ENCODE measurements at regions not wholly inside any gene's neighbourhood (a gene's known extent, or its start where the extent isn't known, plus 50 kb on each side); places are given as distances from the start of the nearest gene placed in this dataset.
A peak's percentile ranks its signal among the peaks of the same experiment; 100 is the strongest.
"Not testable (repeated sequence)": the region's sequence is repeated elsewhere in the genome, so short reads cannot be mapped to it uniquely, and the experiment has no call there.

DNA sequence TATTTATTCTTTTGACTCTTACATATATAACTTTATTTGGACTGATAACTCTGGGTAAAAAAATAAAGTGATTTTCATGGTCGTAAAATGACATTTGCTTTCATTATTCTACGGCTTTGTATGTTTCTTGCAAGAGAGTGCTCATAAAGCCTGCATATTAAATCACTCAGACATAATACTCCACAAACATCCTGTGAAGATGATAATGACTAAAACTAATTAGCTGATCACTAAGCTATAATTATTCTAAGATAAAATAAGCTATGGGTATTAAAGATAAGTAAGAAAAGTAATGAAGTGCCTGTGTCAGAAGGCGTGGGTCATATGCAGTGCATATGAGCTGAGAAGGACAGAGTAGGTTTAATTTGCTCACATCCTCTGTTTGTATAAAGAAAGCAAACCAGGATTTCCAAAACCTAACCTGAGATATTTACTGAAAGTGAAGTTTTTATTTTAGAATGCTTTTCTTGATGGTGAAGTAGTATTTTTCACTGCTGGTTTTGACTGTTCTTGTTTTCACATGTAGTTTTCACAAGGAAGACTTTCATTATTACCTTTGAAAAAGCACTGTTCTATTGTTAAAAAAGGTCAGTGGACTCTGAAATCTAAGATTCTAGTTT lies 278.8 kb downstream of the AMY1C start:
- Histone ChIP-seq H4K12ac (ENCODE audit: low read depth, low read length) (no peak overlapping the region), H4K91ac (ENCODE audit: low read depth, low read length) (no peak overlapping the region), H3K4me1 (ENCODE audit: control insufficient read depth in 1 of 2, insufficient read depth in 2 of 2, low read length in 2 of 2) (no peaks in the 10 kb centered on the region), H2AK5ac (ENCODE audit: low read length) (no peak overlapping the region), H4K8ac (ENCODE audit: low read depth, low read length) (no peak overlapping the region), H2AFZ (ENCODE audit: insufficient read depth, low read length, poor library complexity) (no peak overlapping the region), H3K18ac (ENCODE audit: low read length) (no peak overlapping the region), H3K27me3 (ENCODE audit: insufficient read depth, low read length) (no peaks in the 10 kb centered on the region), H3K4me3 (ENCODE audit: low read depth, low read length) (no peak overlapping the region), H3K4ac (ENCODE audit: low read depth, low read length) (no peak overlapping the region), H3K9ac (ENCODE audit: low read length) (no peak overlapping the region), H3K23ac (ENCODE audit: low read length) (no peak overlapping the region), H2BK120ac (ENCODE audit: insufficient read depth, low read length, poor library complexity) (no peak overlapping the region), H2BK12ac (ENCODE audit: low read length) (no peak overlapping the region), H2BK5ac (ENCODE audit: low read depth, low read length, poor library complexity) (no peak overlapping the region), H3K27ac (ENCODE audit: low read depth, low read length) (no peak overlapping the region), H3K79me1 (ENCODE audit: low read length) (no peaks in the 10 kb centered on the region), H3K79me2 (ENCODE audit: control insufficient read depth, insufficient read depth, low read length, poor library complexity) (no peaks in the 10 kb centered on the region), H3K36me3 (ENCODE audit: control insufficient read depth in 1 of 2, insufficient read depth in 2 of 2, low read length in 2 of 2) (no peaks in the 10 kb centered on the region), H3K9me3 (ENCODE audit: insufficient read depth, low read depth, low read length) (no peaks in the 10 kb centered on the region), H3K4me2 (ENCODE audit: low read length) (no peak overlapping the region), H3K14ac (ENCODE audit: low read length) (no peak overlapping the region)
- no CpG with 5 or more reads among the region's 3 CpGs for WGBS (ENCODE audit: extremely low coverage, insufficient coverage, insufficient read length)
- DNase-seq, result no peak

DNA sequence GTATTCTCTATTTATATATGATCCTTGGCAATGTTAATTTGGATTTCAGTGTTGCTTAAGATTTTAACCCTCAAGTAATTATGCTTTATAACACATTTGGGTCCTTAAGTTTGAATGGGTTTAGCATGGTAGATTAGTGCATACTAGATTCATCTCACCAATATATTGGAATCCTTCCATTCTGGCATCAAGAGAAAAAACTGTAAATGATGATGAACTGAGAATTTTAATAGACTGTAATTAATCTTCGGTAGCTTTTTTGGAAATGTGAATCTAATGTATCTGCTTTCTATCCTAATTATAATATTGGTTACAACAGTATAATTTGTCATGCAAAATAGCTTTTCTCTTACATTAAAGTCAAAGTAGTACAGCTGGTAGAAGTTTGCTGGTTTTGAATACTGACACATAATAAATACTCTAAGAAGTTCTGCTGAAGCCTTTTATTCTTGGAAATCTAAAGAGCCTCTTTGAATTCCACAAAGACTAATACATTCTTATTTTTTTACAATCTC lies 279.8 kb downstream of the AMY1C start:
- no peak overlapping the region for H3K4me2 ChIP-seq (ENCODE audit: low read length)
- no peaks in the 10 kb centered on the region for H3K36me3 ChIP-seq (ENCODE audit: control insufficient read depth in 1 of 2, insufficient read depth in 2 of 2, low read length in 2 of 2)
- H2BK12ac ChIP-seq (ENCODE audit: low read length), result no peak overlapping the region
- no peak overlapping the region for H2BK120ac ChIP-seq (ENCODE audit: insufficient read depth, low read length, poor library complexity)
- no peak for DNase-seq
- no peaks in the 10 kb centered on the region for H3K4me1 ChIP-seq (ENCODE audit: control insufficient read depth in 1 of 2, insufficient read depth in 2 of 2, low read length in 2 of 2)
- no peak overlapping the region for H3K27ac ChIP-seq (ENCODE audit: low read depth, low read length)
- no peaks in the 10 kb centered on the region for H3K79me2 ChIP-seq (ENCODE audit: control insufficient read depth, insufficient read depth, low read length, poor library complexity)
- WGBS (ENCODE audit: extremely low coverage, insufficient coverage, insufficient read length), result no CpG with 5 or more reads among the region's 1 CpG
- no peak overlapping the region for H4K91ac ChIP-seq (ENCODE audit: low read depth, low read length)
- H2AK5ac ChIP-seq (ENCODE audit: low read length), result no peak overlapping the region
- no peaks in the 10 kb centered on the region for H3K79me1 ChIP-seq (ENCODE audit: low read length)
- H3K18ac ChIP-seq (ENCODE audit: low read length), result no peak overlapping the region
- H3K4ac ChIP-seq (ENCODE audit: low read depth, low read length), result no peak overlapping the region
- H3K4me3 ChIP-seq (ENCODE audit: low read depth, low read length), result no peak overlapping the region
- no peak overlapping the region for H2AFZ ChIP-seq (ENCODE audit: insufficient read depth, low read length, poor library complexity)
- no peaks in the 10 kb centered on the region for H3K9me3 ChIP-seq (ENCODE audit: insufficient read depth, low read depth, low read length)
- no peak overlapping the region for H3K23ac ChIP-seq (ENCODE audit: low read length)
- no peak overlapping the region for H4K8ac ChIP-seq (ENCODE audit: low read depth, low read length)
- H2BK5ac ChIP-seq (ENCODE audit: low read depth, low read length, poor library complexity), result no peak overlapping the region
- no peak overlapping the region for H4K12ac ChIP-seq (ENCODE audit: low read depth, low read length)
- no peak overlapping the region for H3K9ac ChIP-seq (ENCODE audit: low read length)
- no peak overlapping the region for H3K14ac ChIP-seq (ENCODE audit: low read length)
- no peaks in the 10 kb centered on the region for H3K27me3 ChIP-seq (ENCODE audit: insufficient read depth, low read length)

DNA sequence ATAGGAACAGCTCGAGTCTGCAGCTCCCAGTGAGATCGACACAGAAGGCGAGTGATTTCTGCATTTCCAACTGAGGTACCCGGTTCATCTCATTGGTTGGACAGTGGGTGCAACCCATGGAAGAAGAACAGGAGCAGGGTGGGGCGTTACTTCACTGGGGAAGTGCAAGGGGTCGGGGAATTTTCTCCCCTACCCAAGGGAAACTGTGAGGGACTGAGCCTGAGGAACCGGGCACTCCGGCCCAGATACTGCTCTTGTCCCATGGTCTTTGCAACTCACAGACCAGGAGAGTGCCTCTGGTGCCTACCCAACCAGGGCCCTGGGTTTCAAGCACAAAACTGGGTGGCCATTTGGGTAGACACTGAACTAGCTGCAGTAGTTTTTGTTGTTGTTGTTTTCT lies 307.1 kb downstream of the AMY1C start:
- Histone ChIP-seq H2BK120ac (ENCODE audit: insufficient read depth, low read length, poor library complexity) (no peak overlapping the region), H4K12ac (ENCODE audit: low read depth, low read length) (no peak overlapping the region), H2BK12ac (ENCODE audit: low read length) (no peak overlapping the region), H3K36me3 (ENCODE audit: control insufficient read depth in 1 of 2, insufficient read depth in 2 of 2, low read length in 2 of 2) (no peaks in the 10 kb centered on the region), H3K18ac (ENCODE audit: low read length) (no peak overlapping the region), H2AFZ (ENCODE audit: insufficient read depth, low read length, poor library complexity) (no peak overlapping the region), H3K79me1 (ENCODE audit: low read length) (no peaks in the 10 kb centered on the region), H3K23ac (ENCODE audit: low read length) (no peak overlapping the region), H3K4me3 (ENCODE audit: low read depth, low read length) (no peak overlapping the region), H2BK5ac (ENCODE audit: low read depth, low read length, poor library complexity) (no peak overlapping the region), H3K79me2 (ENCODE audit: control insufficient read depth, insufficient read depth, low read length, poor library complexity) (no peaks in the 10 kb centered on the region), H3K9me3 (ENCODE audit: insufficient read depth, low read depth, low read length) (peaks cover 2% of the 10 kb centered on the region), H3K4me1 (ENCODE audit: control insufficient read depth in 1 of 2, insufficient read depth in 2 of 2, low read length in 2 of 2) (peaks cover 0 to 3% of the 10 kb centered on the region in 2 experiments), H4K91ac (ENCODE audit: low read depth, low read length) (no peak overlapping the region), H3K27me3 (ENCODE audit: insufficient read depth, low read length) (no peaks in the 10 kb centered on the region), H4K8ac (ENCODE audit: low read depth, low read length) (peak overlapping the region; percentile 22), H3K4ac (ENCODE audit: low read depth, low read length) (no peak overlapping the region), H3K4me2 (ENCODE audit: low read length) (no peak overlapping the region), H3K9ac (ENCODE audit: low read length) (no peak overlapping the region), H3K14ac (ENCODE audit: low read length) (no peak overlapping the region), H2AK5ac (ENCODE audit: low read length) (no peak overlapping the region), H3K27ac (ENCODE audit: low read depth, low read length) (no peak overlapping the region)
- no CpG with 5 or more reads among the region's 8 CpGs for WGBS (ENCODE audit: extremely low coverage, insufficient coverage, insufficient read length)
- no peak for DNase-seq

DNA sequence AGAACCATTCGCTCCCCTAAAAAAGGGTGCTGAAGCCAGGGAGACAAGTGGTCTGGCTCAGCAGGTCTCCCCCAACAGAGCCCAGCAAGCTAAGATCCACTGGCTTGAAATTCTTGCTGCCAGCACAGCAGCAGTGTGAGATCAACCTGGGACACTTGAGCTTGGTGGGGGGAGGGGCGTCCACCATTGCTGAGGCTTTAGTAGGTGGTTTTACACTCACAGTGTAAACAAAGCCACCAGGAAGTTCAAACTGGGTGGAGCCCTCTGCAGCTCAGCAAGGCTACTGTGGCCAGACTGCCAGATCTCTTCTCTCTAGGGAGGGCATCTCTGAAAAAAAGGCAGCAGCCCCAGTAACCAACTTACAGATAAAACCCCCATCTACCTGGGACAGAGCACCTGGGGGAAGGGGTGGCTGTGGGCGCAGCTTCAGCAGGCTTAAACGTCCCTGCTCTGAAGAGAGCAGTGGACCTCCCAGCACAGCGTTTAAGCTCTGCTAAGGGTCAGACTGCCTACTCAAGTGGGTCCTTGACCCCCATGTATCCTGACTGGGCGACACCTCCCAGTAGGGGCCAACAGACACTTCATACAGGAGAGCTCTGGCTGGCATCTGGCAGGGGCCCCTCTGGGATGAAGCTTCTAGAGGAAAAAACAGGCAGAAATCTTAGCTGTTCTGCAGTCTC lies 307.7 kb downstream of the AMY1C start:
- H3K4me1 ChIP-seq (ENCODE audit: control insufficient read depth in 1 of 2, insufficient read depth in 2 of 2, low read length in 2 of 2); H3K79me1 ChIP-seq (ENCODE audit: low read length); H3K27ac ChIP-seq (ENCODE audit: low read depth, low read length); H2BK120ac ChIP-seq (ENCODE audit: insufficient read depth, low read length, poor library complexity); H3K23ac ChIP-seq (ENCODE audit: low read length); H3K4me2 ChIP-seq (ENCODE audit: low read length); H3K18ac ChIP-seq (ENCODE audit: low read length); H3K36me3 ChIP-seq (ENCODE audit: control insufficient read depth in 1 of 2, insufficient read depth in 2 of 2, low read length in 2 of 2); H2BK5ac ChIP-seq (ENCODE audit: low read depth, low read length, poor library complexity); H4K12ac ChIP-seq (ENCODE audit: low read depth, low read length); DNase-seq; H3K27me3 ChIP-seq (ENCODE audit: insufficient read depth, low read length); H2AK5ac ChIP-seq (ENCODE audit: low read length); H3K14ac ChIP-seq (ENCODE audit: low read length); H4K91ac ChIP-seq (ENCODE audit: low read depth, low read length); H3K9me3 ChIP-seq (ENCODE audit: insufficient read depth, low read depth, low read length); H3K9ac ChIP-seq (ENCODE audit: low read length); H2AFZ ChIP-seq (ENCODE audit: insufficient read depth, low read length, poor library complexity); H3K4ac ChIP-seq (ENCODE audit: low read depth, low read length); H3K79me2 ChIP-seq (ENCODE audit: control insufficient read depth, insufficient read depth, low read length, poor library complexity); H3K4me3 ChIP-seq (ENCODE audit: low read depth, low read length); H2BK12ac ChIP-seq (ENCODE audit: low read length): not testable (repeated sequence)
- no CpG with 5 or more reads among the region's 6 CpGs for WGBS (ENCODE audit: extremely low coverage, insufficient coverage, insufficient read length)
- H4K8ac ChIP-seq (ENCODE audit: low read depth, low read length), result peak overlapping the region; percentile 51

Data from trophoblast cell (in vitro differentiated cells and primary cell).